ENCODE measurements at regions not wholly inside any gene's neighbourhood (a gene's known extent, or its start where the extent isn't known, plus 50 kb on each side); places are given as distances from the start of the nearest gene placed in this dataset.

GRCh38 chr20:50415516-50416268, 94.5 kb upstream of the PTPN1 start:
- Histone ChIP-seq H3K9ac (ENCODE audit: low read length) (no peak overlapping the region), H3K27ac (ENCODE audit: low read length) (no peak overlapping the region), H2AFZ (ENCODE audit: low read length) (no peak overlapping the region)

DNA sequence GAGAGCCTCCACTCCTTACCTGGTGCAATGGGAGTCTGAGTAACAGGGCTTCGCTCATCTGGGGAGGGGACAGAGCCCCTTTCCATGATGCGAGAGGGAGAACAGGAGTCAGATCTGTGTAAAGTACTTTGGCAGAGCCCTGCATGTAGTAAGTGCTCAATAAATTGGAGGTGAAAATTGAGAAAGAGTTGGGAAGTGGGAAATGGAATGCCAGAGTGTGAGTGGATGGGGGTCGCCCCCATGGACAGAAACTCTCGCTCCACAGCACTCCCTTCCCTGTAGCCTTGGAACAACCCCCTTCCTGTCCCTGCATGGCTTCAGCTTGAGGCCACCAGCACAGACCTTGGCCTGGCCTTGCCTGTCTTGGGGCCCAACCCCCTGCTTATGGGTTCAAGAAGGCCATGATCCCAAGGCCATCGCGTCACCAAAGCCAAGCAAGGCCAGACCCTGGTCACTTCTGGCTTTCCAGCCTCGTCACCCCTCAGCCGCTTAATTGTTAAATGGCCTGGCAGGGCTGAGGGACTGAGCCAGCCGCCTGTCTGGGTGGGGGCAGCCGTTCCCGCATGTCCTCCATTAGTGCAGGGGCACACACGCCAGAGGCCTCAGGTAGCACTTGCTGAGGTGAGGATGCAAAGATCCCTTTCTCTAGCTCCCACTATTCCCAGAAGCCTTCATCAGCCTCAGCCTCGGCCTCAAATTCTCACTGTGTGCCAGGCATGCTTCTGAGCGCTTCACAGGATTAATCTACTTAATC, 93.7 kb upstream of the PTPN1 start:
- H2AFZ ChIP-seq (ENCODE audit: low read length), result no peak overlapping the region
- H3K9me2 ChIP-seq (replicated peaks; ENCODE audit: insufficient read depth, low read length), result no peaks in the 10 kb centered on the region
- no peaks in the 10 kb centered on the region for H3F3A ChIP-seq (ENCODE audit: insufficient read depth, low read length)
- no peaks in the 10 kb centered on the region for H3K9me3 ChIP-seq (replicated peaks; ENCODE audit: insufficient read depth, low read length)
- H3K4me3 ChIP-seq (ENCODE audit: low read length), result no peak overlapping the region
- no peak overlapping the region for H3K9ac ChIP-seq (ENCODE audit: low read length)
- H3K4me1 ChIP-seq (ENCODE audit: low read length), result no peaks in the 10 kb centered on the region
- TF ChIP-seq EZH2 (optimal IDR thresholded peaks at IDR 0.05; ENCODE audit: low read depth, low read length), result no peak
- TF ChIP-seq, protein P1, sequence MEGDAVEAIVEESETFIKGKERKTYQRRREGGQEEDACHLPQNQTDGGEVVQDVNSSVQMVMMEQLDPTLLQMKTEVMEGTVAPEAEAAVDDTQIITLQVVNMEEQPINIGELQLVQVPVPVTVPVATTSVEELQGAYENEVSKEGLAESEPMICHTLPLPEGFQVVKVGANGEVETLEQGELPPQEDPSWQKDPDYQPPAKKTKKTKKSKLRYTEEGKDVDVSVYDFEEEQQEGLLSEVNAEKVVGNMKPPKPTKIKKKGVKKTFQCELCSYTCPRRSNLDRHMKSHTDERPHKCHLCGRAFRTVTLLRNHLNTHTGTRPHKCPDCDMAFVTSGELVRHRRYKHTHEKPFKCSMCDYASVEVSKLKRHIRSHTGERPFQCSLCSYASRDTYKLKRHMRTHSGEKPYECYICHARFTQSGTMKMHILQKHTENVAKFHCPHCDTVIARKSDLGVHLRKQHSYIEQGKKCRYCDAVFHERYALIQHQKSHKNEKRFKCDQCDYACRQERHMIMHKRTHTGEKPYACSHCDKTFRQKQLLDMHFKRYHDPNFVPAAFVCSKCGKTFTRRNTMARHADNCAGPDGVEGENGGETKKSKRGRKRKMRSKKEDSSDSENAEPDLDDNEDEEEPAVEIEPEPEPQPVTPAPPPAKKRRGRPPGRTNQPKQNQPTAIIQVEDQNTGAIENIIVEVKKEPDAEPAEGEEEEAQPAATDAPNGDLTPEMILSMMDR (IDR thresholded peaks at IDR 0.05; ENCODE audit: low read length), result no peak
- no peak for TF ChIP-seq EZH2phosphoT487 (IDR thresholded peaks at IDR 0.05; ENCODE audit: low read length)
- H4K20me1 ChIP-seq (ENCODE audit: insufficient read depth, low read length), result no peaks in the 10 kb centered on the region
- DNase-seq, result no peak
- H3K79me2 ChIP-seq (ENCODE audit: low read length), result no peaks in the 10 kb centered on the region
- H3K36me3 ChIP-seq (replicated peaks; ENCODE audit: insufficient read depth, low read length), result no peaks in the 10 kb centered on the region
- H3K27ac ChIP-seq (ENCODE audit: low read length), result no peak overlapping the region
- peaks cover 78% of the 10 kb centered on the region for H3K27me3 ChIP-seq (replicated peaks; ENCODE audit: insufficient read depth, low read length)
- no peak overlapping the region for H3K4me2 ChIP-seq (ENCODE audit: low read depth, low read length)

More at GRCh38 chr20:50415516-50416268, 94.5 kb upstream of the PTPN1 start:
- H3K9me3 ChIP-seq (replicated peaks; ENCODE audit: insufficient read depth, low read length), result no peaks in the 10 kb centered on the region
- TF ChIP-seq EZH2phosphoT487 (IDR thresholded peaks at IDR 0.05; ENCODE audit: low read length), result no peak
- TF ChIP-seq, protein P1 (IDR thresholded peaks at IDR 0.05; ENCODE audit: low read length), result no peak
- no peaks in the 10 kb centered on the region for H3F3A ChIP-seq (ENCODE audit: insufficient read depth, low read length)
- H3K4me1 ChIP-seq (ENCODE audit: low read length), result no peaks in the 10 kb centered on the region
- H3K4me3 ChIP-seq (ENCODE audit: low read length), result no peak overlapping the region
- no peaks in the 10 kb centered on the region for H3K36me3 ChIP-seq (replicated peaks; ENCODE audit: insufficient read depth, low read length)
- peaks cover 84% of the 10 kb centered on the region for H3K27me3 ChIP-seq (replicated peaks; ENCODE audit: insufficient read depth, low read length)
- no peaks in the 10 kb centered on the region for H4K20me1 ChIP-seq (ENCODE audit: insufficient read depth, low read length)
- H3K9me2 ChIP-seq (replicated peaks; ENCODE audit: insufficient read depth, low read length), result no peaks in the 10 kb centered on the region
- no peak overlapping the region for H3K4me2 ChIP-seq (ENCODE audit: low read depth, low read length)
- no peak for DNase-seq
- H3K79me2 ChIP-seq (ENCODE audit: low read length), result no peaks in the 10 kb centered on the region

- H3F3A ChIP-seq (ENCODE audit: insufficient read depth, low read length), result no peaks in the 10 kb centered on the region
These were observed 93.2 kb upstream of the PTPN1 start for GRCh38 chr20:50417023-50417329.

More at GRCh38 chr20:50417023-50417329, 93.2 kb upstream of the PTPN1 start:
- TF ChIP-seq, protein P1 (IDR thresholded peaks at IDR 0.05; ENCODE audit: low read length), result no peak
- TF ChIP-seq EZH2 (optimal IDR thresholded peaks at IDR 0.05; ENCODE audit: low read depth, low read length) (no peak), EZH2phosphoT487 (IDR thresholded peaks at IDR 0.05; ENCODE audit: low read length) (no peak)
- no peaks in the 10 kb centered on the region for H4K20me1 ChIP-seq (ENCODE audit: insufficient read depth, low read length)
- no peak overlapping the region for H2AFZ ChIP-seq (ENCODE audit: low read length)
- no peaks in the 10 kb centered on the region for H3K79me2 ChIP-seq (ENCODE audit: low read length)
- H3K27me3 ChIP-seq (replicated peaks; ENCODE audit: insufficient read depth, low read length), result peaks cover 77% of the 10 kb centered on the region
- H3K9ac ChIP-seq (ENCODE audit: low read length), result no peak overlapping the region
- H3K4me2 ChIP-seq (ENCODE audit: low read depth, low read length), result no peak overlapping the region
- H3K4me1 ChIP-seq (ENCODE audit: low read length), result no peaks in the 10 kb centered on the region
- no peaks in the 10 kb centered on the region for H3K36me3 ChIP-seq (replicated peaks; ENCODE audit: insufficient read depth, low read length)
- H3K9me2 ChIP-seq (replicated peaks; ENCODE audit: insufficient read depth, low read length), result no peaks in the 10 kb centered on the region
- no peaks in the 10 kb centered on the region for H3K9me3 ChIP-seq (replicated peaks; ENCODE audit: insufficient read depth, low read length)
- H3K4me3 ChIP-seq (ENCODE audit: low read length), result no peak overlapping the region
- H3K27ac ChIP-seq (ENCODE audit: low read length), result no peak overlapping the region
- DNase-seq, result no peak
